ENCODE measurements at regions not wholly inside any gene's neighbourhood (a gene's known extent, or its start where the extent isn't known, plus 50 kb on each side); places are given as distances from the start of the nearest gene placed in this dataset.

GRCh38 chr11:107203656-107204055, 185.4 kb upstream of the GUCY1A2 start:
- DNase-seq (ENCODE audit: low read depth) = no peak
- H3K4me3 ChIP-seq (ENCODE audit: low read depth, low read length) = no peak overlapping the region
- no peak for TF ChIP-seq CTCF (IDR thresholded peaks at IDR 0.05; ENCODE audit: insufficient read depth, low read length)

GRCh38 chr11:107202241-107202640, 184.0 kb upstream of the GUCY1A2 start:
- H3K4me3 ChIP-seq (ENCODE audit: low read depth, low read length) = no peak overlapping the region
- no peak for TF ChIP-seq CTCF (IDR thresholded peaks at IDR 0.05; ENCODE audit: insufficient read depth, low read length)
- no peak for DNase-seq (ENCODE audit: low read depth)

- H3K4me3 ChIP-seq (ENCODE audit: low read depth, low read length) = no peak overlapping the region
- DNase-seq (ENCODE audit: low read depth) = no peak
- TF ChIP-seq CTCF (IDR thresholded peaks at IDR 0.05; ENCODE audit: insufficient read depth, low read length) = no peak
These were observed 180.3 kb upstream of the GUCY1A2 start for GRCh38 chr11:107198490-107199007.

GRCh38 chr11:107197932-107198331, 179.7 kb upstream of the GUCY1A2 start:
- no peak for TF ChIP-seq CTCF (IDR thresholded peaks at IDR 0.05; ENCODE audit: insufficient read depth, low read length)
- DNase-seq (ENCODE audit: low read depth) = no peak
- H3K4me3 ChIP-seq (ENCODE audit: low read depth, low read length) = no peak overlapping the region

GRCh38 chr11:107196732-107197131, 178.5 kb upstream of the GUCY1A2 start:
- no peak for DNase-seq (ENCODE audit: low read depth)
- TF ChIP-seq CTCF (IDR thresholded peaks at IDR 0.05; ENCODE audit: insufficient read depth, low read length) = no peak
- H3K4me3 ChIP-seq (ENCODE audit: low read depth, low read length) = no peak overlapping the region

GRCh38 chr11:107184986-107185385, 166.7 kb upstream of the GUCY1A2 start:
- TF ChIP-seq CTCF (IDR thresholded peaks at IDR 0.05; ENCODE audit: insufficient read depth, low read length) = no peak
- no peak for DNase-seq (ENCODE audit: low read depth)
- no peak overlapping the region for H3K4me3 ChIP-seq (ENCODE audit: low read depth, low read length)

GRCh38 chr11:107183953-107184352, 165.7 kb upstream of the GUCY1A2 start:
- no peak for TF ChIP-seq CTCF (IDR thresholded peaks at IDR 0.05; ENCODE audit: insufficient read depth, low read length)
- no peak overlapping the region for H3K4me3 ChIP-seq (ENCODE audit: low read depth, low read length)
- DNase-seq (ENCODE audit: low read depth) = no peak
